ENCODE measurements at regions not wholly inside any gene's neighbourhood (a gene's known extent, or its start where the extent isn't known, plus 50 kb on each side); places are given as distances from the start of the nearest gene placed in this dataset.

DNA sequence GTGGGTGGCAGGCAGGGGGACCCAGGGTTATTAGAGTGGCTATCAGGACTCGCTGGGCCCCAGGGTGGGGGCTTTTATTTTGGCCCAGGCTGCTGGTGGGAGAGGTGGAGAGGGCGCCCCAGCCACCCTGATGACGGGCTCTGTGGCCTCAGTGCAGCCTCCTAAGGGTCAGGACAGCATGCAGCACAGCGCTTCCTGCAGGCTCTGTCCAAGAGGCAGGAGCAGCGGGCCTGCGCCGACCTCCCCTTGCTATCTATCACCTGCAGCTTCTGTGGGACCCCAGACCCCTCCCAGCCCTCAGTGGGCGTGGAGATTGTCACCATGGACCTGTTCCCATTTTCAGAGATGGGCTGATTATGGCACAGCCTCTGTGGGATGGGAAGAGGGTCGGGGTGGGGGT lies 54.3 kb upstream of the PPARA start:
- H3K79me2 ChIP-seq (ENCODE audit: insufficient read depth, low read length), result peaks cover 1% of the 10 kb centered on the region; the same call in 1 of the 2 replicates
- no peaks in the 10 kb centered on the region for H3K23me2 ChIP-seq (ENCODE audit: insufficient read length, low read depth, low read length, poor library complexity, severe bottlenecking)
- no peaks in the 10 kb centered on the region for H3K79me1 ChIP-seq (ENCODE audit: insufficient read depth, low read depth, low read length, poor library complexity, severe bottlenecking)
- no peak overlapping the region; the same call in 1 of the 2 replicates for H3K14ac ChIP-seq (ENCODE audit: insufficient read depth, low read length)
- no peak overlapping the region for H3K23ac ChIP-seq (ENCODE audit: insufficient read length, low read depth, low read length)
- no CpG with 5 or more reads among the region's 9 CpGs for WGBS (ENCODE audit: extremely low coverage, insufficient read length, low lambda C conversion rate)
- H3K56ac ChIP-seq (ENCODE audit: insufficient read length, low read depth, low read length), result no peak overlapping the region
- H3K4me2 ChIP-seq (ENCODE audit: insufficient read depth, insufficient read length, low read length), result no peak overlapping the region
- H3K4me1 Mint-ChIP-seq, result no peaks in the 10 kb centered on the region
- H3K4me3 Mint-ChIP-seq, result no peak overlapping the region
- H2BK5ac ChIP-seq (ENCODE audit: insufficient read length, low read length), result no peak overlapping the region
- H2BK20ac ChIP-seq (ENCODE audit: low read depth, low read length, poor library complexity, severe bottlenecking), result no peak overlapping the region
- H3K36me3 Mint-ChIP-seq (ENCODE audit: insufficient read depth in 1 of 3, low read depth in 3 of 3), result no peaks in the 10 kb centered on the region
- no peak overlapping the region for H3T11ph ChIP-seq (ENCODE audit: low read length)
- no peak overlapping the region for H3K9ac ChIP-seq (ENCODE audit: extremely low read depth, insufficient read length, low read length)
- H3K9me3 Mint-ChIP-seq, result no peaks in the 10 kb centered on the region
- no peak overlapping the region for H3K18ac ChIP-seq (ENCODE audit: insufficient read length, low read depth, low read length)
- H2BK12ac ChIP-seq (ENCODE audit: insufficient read length, low read depth, low read length), result no peak overlapping the region
- no peak overlapping the region for H4K91ac ChIP-seq (ENCODE audit: insufficient read length, low read depth, low read length)
- no peak overlapping the region for H3K27ac Mint-ChIP-seq
- H3K27ac ChIP-seq (ENCODE audit: insufficient read length, low read depth, low read length), result no peak overlapping the region
- no peaks in the 10 kb centered on the region for H3K27me3 Mint-ChIP-seq (ENCODE audit: low read depth)
- H4K5ac ChIP-seq (ENCODE audit: insufficient read length, low read depth, low read length), result no peak overlapping the region
- no peak overlapping the region for H2BK120ac ChIP-seq (ENCODE audit: low read depth, low read length, poor library complexity, severe bottlenecking)
- H2AK5ac ChIP-seq (ENCODE audit: insufficient read length, low read length), result no peak overlapping the region
- no peaks in the 10 kb centered on the region for H3K27me3 ChIP-seq (ENCODE audit: insufficient read depth, low read length)
- no peak overlapping the region for H2BK15ac ChIP-seq (ENCODE audit: low read depth, low read length)
- H3K4ac ChIP-seq (ENCODE audit: low read depth, low read length), result no peak overlapping the region
- H4K20me1 ChIP-seq (ENCODE audit: control insufficient read depth, insufficient read depth, insufficient read length), result no peaks in the 10 kb centered on the region
- TF ChIP-seq, protein P1, sequence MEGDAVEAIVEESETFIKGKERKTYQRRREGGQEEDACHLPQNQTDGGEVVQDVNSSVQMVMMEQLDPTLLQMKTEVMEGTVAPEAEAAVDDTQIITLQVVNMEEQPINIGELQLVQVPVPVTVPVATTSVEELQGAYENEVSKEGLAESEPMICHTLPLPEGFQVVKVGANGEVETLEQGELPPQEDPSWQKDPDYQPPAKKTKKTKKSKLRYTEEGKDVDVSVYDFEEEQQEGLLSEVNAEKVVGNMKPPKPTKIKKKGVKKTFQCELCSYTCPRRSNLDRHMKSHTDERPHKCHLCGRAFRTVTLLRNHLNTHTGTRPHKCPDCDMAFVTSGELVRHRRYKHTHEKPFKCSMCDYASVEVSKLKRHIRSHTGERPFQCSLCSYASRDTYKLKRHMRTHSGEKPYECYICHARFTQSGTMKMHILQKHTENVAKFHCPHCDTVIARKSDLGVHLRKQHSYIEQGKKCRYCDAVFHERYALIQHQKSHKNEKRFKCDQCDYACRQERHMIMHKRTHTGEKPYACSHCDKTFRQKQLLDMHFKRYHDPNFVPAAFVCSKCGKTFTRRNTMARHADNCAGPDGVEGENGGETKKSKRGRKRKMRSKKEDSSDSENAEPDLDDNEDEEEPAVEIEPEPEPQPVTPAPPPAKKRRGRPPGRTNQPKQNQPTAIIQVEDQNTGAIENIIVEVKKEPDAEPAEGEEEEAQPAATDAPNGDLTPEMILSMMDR (conservative IDR thresholded peaks at IDR 0.05), result no peak
- no peak overlapping the region for H4K8ac ChIP-seq (replicated peaks; ENCODE audit: insufficient read length, low read depth, low read length)
- H3K9me3 ChIP-seq (ENCODE audit: control insufficient read depth, low read depth, low read length), result no peaks in the 10 kb centered on the region
- no peak overlapping the region for H2AFZ ChIP-seq (ENCODE audit: low read length)
- no peak for DNase-seq
- no peaks in the 10 kb centered on the region for H3K4me1 ChIP-seq (ENCODE audit: insufficient read depth, low read length)
